Activated naive CD4-positive, alpha-beta T cell treated with anti-CD3 and anti-CD28 coated beads, Interleukin-2, amount 50 U/mL, for 72 hours (primary cell): ENCODE measurements at regions not wholly inside any gene's neighbourhood (a gene's known extent, or its start where the extent isn't known, plus 50 kb on each side); places are given as distances from the start of the nearest gene placed in this dataset.

Experiments
- ATAC-seq, 2 donors: fragments of 150-1000 bp; cut with Tn5 transposase; 2 replicates each; pipeline ENCODE4 v1.10.0; 2021; ENCODE audit warnings: mild to moderate bottlenecking in 2 of 2, moderate library complexity in 2 of 2
- DNase-seq, 2 donors: peaks; one replicate each; pipeline ENCODE4 v3.0.0; 2021 to 2022; ENCODE audit warnings: low spot score in 2 of 2
- H3K27ac Mint-ChIP-seq, 2 donors: one replicate each; pipeline ENCODE4 v1.8.0; 2022; ENCODE audit warnings: mild to moderate bottlenecking in 2 of 2, mixed read lengths in 2 of 2
- H3K36me3 Mint-ChIP-seq, 2 donors: one replicate each; pipeline ENCODE4 v1.8.0; 2022; ENCODE audit warnings: mixed read lengths in 2 of 2
- H3K9me3 Mint-ChIP-seq, 2 donors: one replicate each; pipeline ENCODE4 v1.8.0; 2022; ENCODE audit warnings: mixed read lengths in 2 of 2

DNA sequence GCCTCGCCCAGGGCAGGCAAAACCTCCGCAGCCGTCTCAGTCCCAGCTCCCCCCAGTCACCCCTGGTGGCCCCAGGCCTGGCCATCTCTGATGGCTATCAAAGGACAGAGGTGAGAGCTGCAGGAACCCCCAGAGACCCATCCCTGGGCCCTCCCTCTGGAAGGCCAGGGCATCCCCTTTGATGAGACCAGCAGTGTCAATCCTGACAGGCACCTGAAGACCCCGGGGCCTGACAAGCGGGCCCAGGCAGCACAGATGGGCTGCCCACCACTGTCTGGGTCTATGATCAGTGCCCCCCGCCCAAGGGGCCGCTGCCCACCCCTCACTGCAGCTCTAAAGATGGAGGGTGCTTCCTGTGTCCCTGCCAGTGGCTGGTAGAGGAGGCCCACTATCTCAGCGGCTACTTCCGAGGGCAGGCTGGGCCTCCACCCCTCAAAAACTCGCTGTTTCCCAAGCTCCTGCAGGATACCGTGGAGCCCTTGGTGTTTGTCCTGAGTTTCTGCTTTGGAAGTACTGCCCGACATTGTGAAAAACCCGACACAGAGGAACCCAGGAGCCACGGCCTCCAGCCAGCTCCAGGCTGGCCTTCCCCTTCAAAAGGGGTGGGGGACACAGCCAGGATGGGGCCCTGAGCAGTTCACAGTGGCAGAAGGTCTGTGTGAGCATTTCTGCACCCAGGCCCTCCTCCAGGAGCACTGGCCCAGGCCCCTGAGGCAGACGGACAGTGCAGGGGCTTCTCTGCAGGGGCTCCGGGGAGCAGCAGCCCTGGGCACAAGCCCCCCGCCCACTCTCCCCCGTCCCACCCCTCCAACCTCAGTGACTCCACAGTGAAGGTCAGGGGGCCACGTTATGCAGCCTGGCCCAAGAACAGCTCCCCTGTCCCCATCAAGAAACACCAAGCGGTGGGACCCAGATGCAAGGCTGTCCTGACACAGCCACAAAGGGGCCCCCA lies 99.2 kb downstream of the PDGFA start:
- ATAC-seq (no peak), DNase-seq (no peak)
- Mint-ChIP-seq H3K9me3 (peaks cover 0 to 11% of the 10 kb centered on the region in 2 donors), H3K27ac (no peak overlapping the region), H3K36me3 (peaks cover 6 to 11% of the 10 kb centered on the region in 2 donors)

- Mint-ChIP-seq H3K36me3 (peaks cover 6 to 11% of the 10 kb centered on the region in 2 donors), H3K27ac (no peak overlapping the region), H3K9me3 (peaks cover 0 to 11% of the 10 kb centered on the region in 2 donors)
- ATAC-seq (no peak), DNase-seq (no peak)
Observed at GRCh38 chr7:421136-421991, 98.3 kb downstream of the PDGFA start.

- peaks cover 0 to 9% of the 10 kb centered on the region in 2 donors for H3K9me3 Mint-ChIP-seq
- DNase-seq (no peak), ATAC-seq (no peak)
- H3K36me3 Mint-ChIP-seq, result peaks cover 5 to 10% of the 10 kb centered on the region in 2 donors
- H3K27ac Mint-ChIP-seq, result no peak overlapping the region
Observed at GRCh38 chr7:422191-422885, 97.3 kb downstream of the PDGFA start.

DNA sequence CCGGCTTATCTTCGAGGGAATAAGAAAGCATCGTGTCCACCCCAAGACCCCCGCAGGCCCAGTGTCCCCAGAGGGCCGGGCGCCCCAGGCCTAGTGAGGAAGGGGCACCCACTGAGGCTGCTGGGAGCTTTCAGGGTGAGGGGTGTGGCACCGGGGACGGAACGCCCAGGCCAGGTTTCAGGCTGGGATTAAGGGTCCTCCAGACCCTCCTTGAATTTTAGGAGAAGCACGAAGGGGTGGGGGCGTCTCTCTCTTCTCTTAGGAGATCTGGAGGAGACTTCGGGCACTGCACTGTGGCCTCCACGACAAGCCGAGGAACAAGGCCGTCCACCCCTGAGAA lies 96.8 kb downstream of the PDGFA start:
- DNase-seq, result no peak
- Mint-ChIP-seq H3K27ac (no peak overlapping the region), H3K9me3 (peaks cover 0 to 5% of the 10 kb centered on the region in 2 donors), H3K36me3 (peaks cover 0 to 5% of the 10 kb centered on the region in 2 donors)
- ATAC-seq, result no peak

- ATAC-seq (no peak), DNase-seq (no peak)
- Mint-ChIP-seq H3K36me3 (no peaks in the 10 kb centered on the region), H3K27ac (no peak overlapping the region), H3K9me3 (no peaks in the 10 kb centered on the region)
Observed at GRCh38 chr7:423312-424260, 96.1 kb downstream of the PDGFA start.

- H3K27ac Mint-ChIP-seq, result no peak overlapping the region
- no peak for DNase-seq
- H3K9me3 Mint-ChIP-seq, result no peaks in the 10 kb centered on the region
- no peaks in the 10 kb centered on the region for H3K36me3 Mint-ChIP-seq
- no peak for ATAC-seq
Observed at GRCh38 chr7:424301-424935, 95.2 kb downstream of the PDGFA start.

- DNase-seq, result no peak
- no peaks in the 10 kb centered on the region for H3K9me3 Mint-ChIP-seq
- H3K27ac Mint-ChIP-seq, result no peak overlapping the region
- no peaks in the 10 kb centered on the region for H3K36me3 Mint-ChIP-seq
- no peak for ATAC-seq
Observed at GRCh38 chr7:424961-425793, 94.5 kb downstream of the PDGFA start.

- no peaks in the 10 kb centered on the region for H3K36me3 Mint-ChIP-seq
Observed at GRCh38 chr7:425794-426188, 93.9 kb downstream of the PDGFA start.

DNA sequence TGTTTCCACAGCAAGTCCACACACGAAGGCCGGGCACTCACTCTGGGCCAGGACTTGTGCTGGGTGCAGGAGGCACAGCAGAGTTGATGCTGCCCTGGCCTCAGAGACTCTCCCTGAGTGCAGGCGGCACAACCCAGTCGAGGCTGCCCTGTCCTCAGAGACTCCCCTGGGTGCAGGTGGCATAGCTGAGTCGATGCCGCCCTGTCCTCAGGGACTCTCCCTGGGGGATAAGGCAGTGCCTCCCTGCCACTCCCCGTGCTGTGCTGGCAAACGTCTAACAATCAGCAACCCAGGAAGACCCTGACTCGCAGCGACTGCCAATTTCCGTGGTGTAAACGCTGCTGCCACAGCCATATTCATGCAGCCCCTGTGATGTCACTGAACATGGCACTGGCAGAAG lies 93.1 kb downstream of the PDGFA start:
- H3K27ac Mint-ChIP-seq, result no peak overlapping the region
- DNase-seq (no peak), ATAC-seq (no peak)
- H3K9me3 Mint-ChIP-seq, result no peaks in the 10 kb centered on the region
- no peaks in the 10 kb centered on the region for H3K36me3 Mint-ChIP-seq

More at GRCh38 chr7:425794-426188, 93.9 kb downstream of the PDGFA start:
- ATAC-seq (no peak), DNase-seq (no peak)
- Mint-ChIP-seq H3K27ac (no peak overlapping the region), H3K9me3 (no peaks in the 10 kb centered on the region)

DNA sequence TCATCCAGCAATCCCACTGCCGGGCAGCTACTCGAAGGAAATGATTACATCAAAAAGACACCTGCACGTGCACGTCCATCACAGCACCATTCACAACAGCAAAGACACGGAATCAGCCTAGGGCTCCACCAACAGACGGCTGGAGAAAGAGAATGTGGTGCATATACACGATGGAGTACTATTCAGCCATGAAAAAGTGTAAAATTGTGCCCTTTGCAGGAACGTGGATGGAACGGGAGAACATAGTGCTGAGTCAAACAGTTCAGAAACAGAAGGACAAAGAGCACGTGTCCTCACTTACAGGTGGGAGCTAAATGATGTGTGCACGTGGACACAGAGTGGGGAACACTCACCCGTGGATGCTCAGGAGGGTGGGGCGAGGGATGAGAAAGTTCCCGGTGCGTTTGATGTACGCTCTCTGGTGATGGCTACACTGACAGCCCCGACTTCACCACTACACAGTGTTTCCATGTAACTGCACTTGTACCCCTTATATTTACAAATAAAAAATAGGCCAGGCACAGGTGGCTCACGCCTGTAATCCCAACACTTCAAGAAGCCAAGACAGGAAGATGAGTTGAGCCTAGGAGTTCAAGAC lies 92.0 kb downstream of the PDGFA start:
- ATAC-seq (no peak), DNase-seq (no peak)
- H3K27ac Mint-ChIP-seq, result no peak overlapping the region
- no peaks in the 10 kb centered on the region for H3K9me3 Mint-ChIP-seq
- no peaks in the 10 kb centered on the region for H3K36me3 Mint-ChIP-seq

DNA sequence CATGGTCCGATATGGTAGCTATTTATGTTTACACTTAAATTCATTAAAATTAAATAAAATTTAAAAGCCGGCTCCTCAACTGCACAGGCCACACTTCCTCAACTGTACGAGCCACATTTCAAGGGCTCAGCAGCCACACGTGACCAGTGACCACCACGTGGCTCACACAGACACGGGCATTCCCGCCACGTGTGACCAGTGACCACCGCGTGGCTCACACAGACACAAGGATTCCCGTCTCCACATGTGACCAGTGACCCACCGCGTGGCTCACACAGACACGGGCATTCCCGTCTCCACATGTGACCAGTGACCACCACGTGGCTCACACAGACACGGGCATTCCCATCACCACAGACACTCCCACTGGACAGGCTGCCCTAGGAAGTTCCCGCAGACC lies 91.3 kb downstream of the PDGFA start:
- Mint-ChIP-seq H3K36me3 (no peaks in the 10 kb centered on the region), H3K27ac (no peak overlapping the region), H3K9me3 (no peaks in the 10 kb centered on the region)
- DNase-seq (no peak), ATAC-seq (no peak)

GRCh38 chr7:428927-429827 lies 90.5 kb downstream of the PDGFA start:
- DNase-seq (no peak), ATAC-seq (no peak)
- H3K9me3 Mint-ChIP-seq, result no peaks in the 10 kb centered on the region
- H3K36me3 Mint-ChIP-seq, result no peaks in the 10 kb centered on the region
- H3K27ac Mint-ChIP-seq, result no peak overlapping the region

DNA sequence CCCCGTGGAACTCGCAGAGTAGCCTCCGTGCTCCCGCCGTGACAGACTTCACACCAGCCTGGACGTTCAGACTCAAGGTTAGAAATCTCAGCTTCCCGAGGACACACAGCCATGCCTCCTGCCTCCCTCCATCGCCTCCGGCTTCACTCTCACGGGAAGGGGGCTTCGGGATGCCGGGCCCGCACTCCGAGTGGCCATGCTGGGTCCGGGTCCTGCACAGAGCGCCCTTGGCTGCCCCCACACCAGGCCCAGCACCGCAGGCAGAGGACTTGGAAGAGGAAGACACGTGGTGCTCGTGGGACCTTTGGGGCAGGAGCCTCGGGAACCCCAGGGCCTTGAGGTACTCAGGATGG lies 89.8 kb downstream of the PDGFA start:
- ATAC-seq (no peak), DNase-seq (no peak)
- no peaks in the 10 kb centered on the region for H3K36me3 Mint-ChIP-seq
- H3K9me3 Mint-ChIP-seq, result no peaks in the 10 kb centered on the region
- no peak overlapping the region for H3K27ac Mint-ChIP-seq

DNA sequence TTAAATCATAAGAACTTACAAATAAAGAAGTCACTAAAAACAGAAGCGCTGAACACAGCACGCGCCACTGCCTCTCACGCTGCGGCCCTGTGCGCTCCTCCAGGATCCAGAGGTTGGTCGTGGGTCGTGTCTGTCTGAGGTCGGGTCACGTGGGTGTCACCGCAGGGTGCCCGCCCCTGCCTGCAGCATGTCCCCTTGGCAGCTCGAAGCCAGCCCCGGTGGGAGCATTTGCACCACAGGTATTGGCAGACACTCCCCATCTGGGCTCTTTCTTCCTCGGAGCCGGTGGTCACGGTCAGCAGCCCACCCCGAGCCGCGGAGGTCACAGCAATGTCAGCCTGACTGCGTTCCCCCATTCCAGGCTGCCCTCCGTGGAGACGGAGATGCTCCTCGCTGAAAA lies 88.6 kb downstream of the PDGFA start:
- Mint-ChIP-seq H3K27ac (no peak overlapping the region), H3K9me3 (no peaks in the 10 kb centered on the region), H3K36me3 (no peaks in the 10 kb centered on the region)
- no peak for ATAC-seq
- DNase-seq, result no peak
